ENCODE measurements at regions not wholly inside any gene's neighbourhood (a gene's known extent, or its start where the extent isn't known, plus 50 kb on each side); places are given as distances from the start of the nearest gene placed in this dataset.

- TF ChIP-seq ZFX (IDR thresholded peaks at IDR 0.05) (no peak), CTCF (conservative IDR thresholded peaks at IDR 0.05) (no peak)
- H3K27ac ChIP-seq, result no peak overlapping the region
Observed at GRCh38 chr13:80245162-80245733, 95.7 kb downstream of the SPRY2 start.

DNA sequence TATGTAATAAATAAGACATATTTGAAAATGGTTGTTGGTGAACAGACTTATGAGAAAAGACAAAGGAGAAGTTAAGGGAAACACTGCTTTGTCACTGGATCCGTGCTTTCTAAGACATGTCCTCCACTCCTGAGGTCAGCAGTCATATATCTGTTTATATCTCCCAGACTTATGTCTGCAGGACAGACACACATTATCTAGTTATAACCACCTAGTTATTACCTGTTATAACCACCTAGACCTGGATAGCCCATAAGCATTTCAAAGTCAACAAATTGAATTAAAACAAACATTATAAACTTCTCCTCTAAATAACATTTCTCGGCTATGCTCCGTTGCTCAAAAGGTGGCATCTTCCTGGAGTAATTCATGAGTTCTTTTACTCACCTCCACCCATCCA is 96.4 kb downstream of the SPRY2 start:
- TF ChIP-seq CTCF (conservative IDR thresholded peaks at IDR 0.05), result no peak
- TF ChIP-seq ZFX (IDR thresholded peaks at IDR 0.05), result no peak
- no peak overlapping the region for H3K27ac ChIP-seq

DNA sequence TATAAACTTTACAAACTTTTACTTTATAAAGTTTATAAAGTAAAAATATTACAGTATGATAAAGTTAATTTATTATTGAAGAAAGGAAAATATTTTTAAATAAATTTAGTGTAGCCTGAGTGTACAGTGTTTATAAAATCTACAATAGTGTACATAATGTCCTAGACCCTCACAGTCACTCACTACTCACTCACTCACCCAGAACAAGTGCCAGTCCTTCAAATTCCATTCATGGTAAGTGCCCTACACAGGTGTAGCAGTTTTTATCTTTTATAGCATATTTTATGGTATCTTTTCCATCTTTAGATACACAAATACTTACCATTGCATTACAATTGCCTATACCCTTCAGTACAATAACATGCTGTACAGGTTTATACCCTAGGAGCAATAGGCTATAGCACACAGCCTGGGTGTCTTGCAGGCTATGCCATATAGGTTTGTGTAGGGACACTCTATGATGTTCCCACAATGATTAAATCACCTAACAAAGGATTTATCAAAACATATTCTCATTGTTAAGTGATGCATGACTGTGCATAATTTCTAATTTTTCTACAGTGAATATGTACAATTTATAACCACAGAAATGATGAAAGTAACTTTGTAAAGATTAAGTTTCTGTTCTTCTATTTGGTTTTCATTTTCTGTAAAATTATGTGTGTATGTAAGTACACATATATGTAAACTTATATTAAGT is 98.0 kb downstream of the SPRY2 start:
- H3K27ac ChIP-seq, result no peak overlapping the region
- TF ChIP-seq CTCF (conservative IDR thresholded peaks at IDR 0.05), result no peak
- no peak for TF ChIP-seq ZFX (IDR thresholded peaks at IDR 0.05)

DNA sequence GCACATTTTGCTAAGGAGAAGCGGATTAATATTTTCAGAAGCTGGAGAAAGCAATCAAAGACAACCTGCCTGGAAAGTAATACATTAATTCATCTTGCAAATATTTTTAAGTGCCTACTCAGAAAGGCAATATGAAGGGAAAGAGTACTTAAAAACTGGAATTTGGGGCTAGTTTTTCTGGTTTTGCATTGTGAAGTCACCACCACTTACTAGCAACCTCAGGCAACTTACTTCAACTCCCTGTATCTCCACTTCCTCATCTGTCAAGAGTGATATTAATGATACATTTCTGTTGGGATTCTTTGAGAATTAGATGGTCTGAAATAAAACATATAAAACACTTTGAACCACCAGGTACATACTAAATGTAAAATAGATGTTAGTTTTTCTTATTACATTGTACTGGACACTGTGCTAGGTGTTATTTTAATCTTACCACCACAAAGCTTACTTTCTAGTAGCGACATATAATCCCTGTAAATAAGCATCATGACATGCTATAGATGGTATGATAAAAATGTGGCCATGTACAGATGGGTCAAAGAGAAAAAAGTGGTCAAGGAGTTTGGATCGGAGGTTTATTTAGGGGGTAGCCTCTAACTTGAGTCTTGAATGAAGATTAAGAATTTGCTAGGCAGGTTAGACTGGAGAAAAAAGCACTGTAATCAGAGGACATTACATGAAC is 101.2 kb downstream of the SPRY2 start:
- H3K27ac ChIP-seq, result no peak overlapping the region
- TF ChIP-seq ZFX (IDR thresholded peaks at IDR 0.05) (no peak), CTCF (conservative IDR thresholded peaks at IDR 0.05) (no peak)

DNA sequence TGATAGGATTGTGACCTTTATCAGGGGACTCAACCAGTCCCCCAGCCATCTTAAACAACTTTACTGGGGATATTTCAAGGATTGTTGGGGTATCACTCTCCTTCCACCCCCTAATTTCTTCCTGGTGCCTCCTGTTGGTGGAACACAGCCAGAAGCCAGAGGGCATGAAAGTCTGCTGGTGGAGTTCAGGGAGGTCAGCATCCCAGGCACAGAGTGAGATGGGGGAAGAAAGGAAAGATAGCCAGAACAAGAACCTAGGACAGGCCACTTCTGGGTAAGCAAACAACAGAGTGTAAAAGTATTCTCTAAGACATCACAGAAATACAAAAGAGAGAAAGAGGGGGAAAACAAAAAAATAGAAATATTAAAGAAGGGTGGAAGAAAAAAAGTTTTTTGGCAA is 101.8 kb downstream of the SPRY2 start:
- TF ChIP-seq CTCF (conservative IDR thresholded peaks at IDR 0.05) (no peak), ZFX (IDR thresholded peaks at IDR 0.05) (no peak)
- no peak overlapping the region for H3K27ac ChIP-seq

DNA sequence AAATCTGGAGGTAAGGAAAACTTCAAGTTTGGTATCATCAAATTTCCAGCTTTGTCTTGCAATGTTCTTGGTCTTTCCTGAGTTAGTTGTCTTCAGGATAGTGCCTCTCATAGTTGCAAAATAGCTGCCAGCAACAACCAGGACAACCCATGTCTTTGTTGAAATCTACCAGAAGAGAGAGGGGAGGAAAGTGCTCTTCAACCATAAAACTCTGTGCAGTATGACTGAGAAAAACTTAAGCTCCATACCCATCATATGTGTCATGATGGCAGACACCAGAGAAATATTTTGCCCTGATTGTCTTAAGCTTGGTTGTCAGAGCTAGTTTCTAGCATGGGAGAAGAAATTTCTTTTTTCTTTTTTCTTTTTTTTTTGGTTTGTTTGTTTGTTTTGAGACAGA is 103.3 kb downstream of the SPRY2 start:
- H3K27ac ChIP-seq, result no peak overlapping the region
- TF ChIP-seq CTCF (conservative IDR thresholded peaks at IDR 0.05) (no peak), ZFX (IDR thresholded peaks at IDR 0.05) (no peak)

GRCh38 chr13:80235967-80236302 is 105.0 kb downstream of the SPRY2 start:
- TF ChIP-seq ZFX (IDR thresholded peaks at IDR 0.05), result no peak
- TF ChIP-seq CTCF (conservative IDR thresholded peaks at IDR 0.05), result no peak
- H3K27ac ChIP-seq, result no peak overlapping the region
